Fibroblast of the conjunctiva (primary cell): ENCODE measurements at regions not wholly inside any gene's neighbourhood (a gene's known extent, or its start where the extent isn't known, plus 50 kb on each side); places are given as distances from the start of the nearest gene placed in this dataset.

Experiments
- DNase-seq: peaks from one replicate; pipeline ENCODE4 v3.0.0-alpha.2; 2010; ENCODE audit warnings: low read depth

- no peak for DNase-seq
These were observed 54.1 kb upstream of the NPSR1 start for GRCh38 chr7:34603711-34604444.
